Right forelimb (tissue), 1 donor: ENCODE measurements at regions not wholly inside any gene's neighbourhood (a gene's known extent, or its start where the extent isn't known, plus 50 kb on each side); places are given as distances from the start of the nearest gene placed in this dataset.
"Not testable (repeated sequence)": the region's sequence is repeated elsewhere in the genome, so short reads cannot be mapped to it uniquely, and the experiment has no call there.

Experiments used
- DNase-seq: peaks from one replicate; pipeline ENCODE4 v3.0.0-alpha.2; 2018

DNA sequence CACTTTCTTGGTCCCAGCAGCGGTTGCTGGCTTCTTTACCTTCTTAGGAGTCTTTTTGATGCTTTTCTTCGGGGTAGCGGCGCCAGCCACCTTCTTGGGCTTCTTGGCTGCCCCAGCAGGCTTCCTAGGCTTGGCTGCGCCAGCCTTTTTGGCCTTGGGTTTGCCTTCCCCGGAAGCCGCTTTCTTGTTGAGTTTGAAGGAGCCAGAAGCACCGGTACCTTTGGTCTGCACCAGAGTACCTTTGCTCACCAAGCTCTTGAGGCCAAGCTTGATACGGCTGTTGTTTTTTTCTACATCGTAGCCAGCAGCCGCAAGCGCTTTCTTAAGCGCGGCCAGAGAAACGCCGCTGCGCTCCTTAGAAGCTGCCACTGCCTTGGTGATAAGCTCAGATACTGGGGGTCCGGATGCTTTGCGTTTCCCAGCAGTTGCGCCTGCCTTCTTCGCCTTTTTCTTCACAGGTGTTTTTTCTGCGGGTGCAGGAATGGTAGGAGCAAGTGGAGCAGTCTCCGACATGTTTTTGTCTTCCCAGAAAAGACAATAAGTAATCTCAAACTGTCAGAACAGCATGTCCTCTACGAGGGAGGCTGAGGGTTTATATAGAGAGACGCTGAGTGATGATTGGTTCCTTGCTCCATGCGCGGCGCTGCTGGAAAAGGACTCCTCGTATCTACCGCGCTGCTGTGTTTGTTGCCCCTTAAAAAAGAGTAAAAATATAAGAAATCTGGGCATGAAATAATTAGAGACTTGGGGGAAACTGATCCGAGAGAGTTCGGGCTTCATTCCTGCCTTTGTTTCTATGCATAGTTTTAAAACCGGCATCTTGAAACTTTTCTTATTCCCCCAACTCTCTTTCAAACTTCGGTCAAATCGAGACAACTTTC, 130.3 kb upstream of the BTN3A2 start:
- DNase-seq, result peak; percentile 88

DNA sequence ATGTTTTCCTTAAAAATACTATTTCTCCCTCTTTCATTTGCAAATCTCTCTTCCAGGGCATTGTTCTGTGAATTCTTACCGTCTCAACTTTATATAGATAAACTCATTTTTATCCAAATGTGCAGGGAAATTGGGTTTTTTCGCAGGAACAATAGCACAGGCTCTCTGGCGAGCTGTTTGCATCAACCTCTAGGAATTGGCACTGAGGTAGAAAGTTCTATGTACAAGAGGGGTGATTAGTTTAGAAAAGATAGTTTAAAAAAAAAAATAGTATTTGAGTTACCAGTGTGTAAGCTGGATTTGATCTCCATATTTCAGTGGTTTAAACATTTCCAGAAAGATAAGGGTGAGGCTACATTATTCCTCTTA, 129.7 kb upstream of the BTN3A2 start:
- no peak for DNase-seq

DNA sequence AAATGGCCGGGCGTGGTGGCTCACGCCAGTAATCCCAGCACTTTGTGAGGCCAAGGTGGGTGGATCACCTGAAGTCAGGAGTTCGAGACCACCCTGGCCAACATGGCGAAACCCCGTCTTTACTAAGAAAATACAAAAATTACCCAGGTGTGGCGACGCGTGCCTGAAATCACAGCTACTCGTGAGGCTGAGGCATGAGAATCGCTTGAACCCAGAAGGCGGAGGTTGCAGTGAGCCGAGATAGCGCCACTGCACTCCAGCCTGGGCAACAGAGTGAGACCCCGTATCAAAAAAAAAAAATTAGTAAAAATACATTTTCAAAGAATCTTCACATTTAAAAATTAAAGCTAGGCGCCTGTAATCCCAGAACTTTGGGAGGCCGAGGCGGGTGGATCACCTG, 125.6 kb upstream of the BTN3A2 start:
- DNase-seq, result not testable (repeated sequence)

DNA sequence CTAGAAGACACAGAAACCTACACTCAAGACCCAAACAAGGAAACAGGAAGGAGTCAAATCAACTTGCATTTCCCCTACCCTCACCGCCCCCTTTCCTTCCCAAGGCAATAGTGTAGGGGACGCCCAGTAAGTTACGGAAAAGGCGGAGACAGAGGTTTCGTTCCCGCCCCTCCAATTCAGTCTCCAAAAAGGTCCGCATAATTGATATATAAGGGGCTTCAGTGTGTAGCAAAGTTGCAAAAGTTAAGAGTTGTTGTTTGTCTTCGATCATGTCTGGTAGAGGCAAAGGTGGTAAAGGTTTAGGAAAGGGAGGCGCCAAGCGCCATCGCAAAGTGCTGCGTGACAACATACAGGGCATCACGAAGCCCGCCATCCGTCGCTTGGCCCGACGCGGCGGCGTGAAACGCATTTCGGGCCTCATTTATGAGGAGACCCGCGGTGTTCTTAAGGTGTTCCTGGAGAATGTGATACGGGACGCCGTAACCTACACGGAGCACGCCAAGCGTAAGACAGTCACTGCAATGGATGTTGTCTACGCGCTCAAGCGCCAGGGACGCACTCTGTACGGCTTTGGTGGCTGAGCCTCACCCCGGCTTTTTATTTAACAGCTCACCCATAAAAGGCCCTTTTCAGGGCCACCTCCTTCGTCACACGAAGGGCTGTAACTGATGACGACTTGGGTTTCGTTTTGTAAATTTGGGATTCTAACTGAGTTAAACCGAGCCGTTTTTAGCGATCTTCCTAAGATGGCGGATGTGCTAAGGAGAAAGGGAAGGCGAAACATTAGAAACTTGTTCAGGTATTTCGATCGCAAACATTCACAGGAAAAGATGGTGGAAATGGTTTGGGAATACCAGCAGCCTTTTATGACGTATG, 124.6 kb upstream of the BTN3A2 start:
- peak; percentile 89 for DNase-seq

DNA sequence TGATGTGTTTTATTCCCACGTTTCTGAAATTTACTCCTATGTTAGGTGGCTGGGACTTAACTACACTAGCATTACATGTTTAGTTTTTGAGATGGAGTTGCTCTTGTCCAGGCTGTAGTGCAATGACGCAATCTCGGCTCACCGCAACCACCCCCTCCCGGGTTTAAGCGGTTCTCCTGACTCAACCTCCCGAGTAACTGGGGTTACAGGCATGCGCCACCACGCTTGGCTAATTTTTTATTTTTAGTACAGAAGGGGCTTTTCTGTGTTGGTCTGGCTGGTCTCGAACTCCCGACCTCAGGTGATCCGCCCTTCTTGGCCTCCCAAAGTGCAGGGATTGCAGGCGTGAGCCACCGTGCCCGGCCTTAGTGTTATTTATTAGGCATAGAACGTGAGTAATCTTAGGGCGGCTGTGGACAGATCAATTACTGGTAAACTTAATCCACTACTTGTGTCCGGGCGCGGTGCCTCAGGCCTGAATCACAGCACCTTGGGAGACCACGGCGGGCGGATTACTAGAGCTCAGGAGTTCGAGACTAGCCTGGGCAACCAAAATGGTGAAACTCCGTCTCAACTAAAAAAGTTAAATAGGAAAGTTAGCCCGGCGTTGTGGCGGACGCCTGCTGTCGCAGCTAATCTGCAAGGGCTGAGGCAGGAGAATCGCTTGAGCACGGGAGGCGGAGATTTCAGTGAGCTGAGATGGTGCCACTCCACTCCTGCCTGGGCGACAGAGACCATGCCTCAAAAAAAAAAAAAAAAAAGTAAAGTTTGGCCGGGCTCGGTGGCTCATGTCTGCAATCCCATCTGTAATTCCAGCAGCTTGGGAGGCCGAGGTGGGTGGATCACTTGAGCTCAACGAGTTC, 123.7 kb upstream of the BTN3A2 start:
- peak; percentile 65 for DNase-seq

DNA sequence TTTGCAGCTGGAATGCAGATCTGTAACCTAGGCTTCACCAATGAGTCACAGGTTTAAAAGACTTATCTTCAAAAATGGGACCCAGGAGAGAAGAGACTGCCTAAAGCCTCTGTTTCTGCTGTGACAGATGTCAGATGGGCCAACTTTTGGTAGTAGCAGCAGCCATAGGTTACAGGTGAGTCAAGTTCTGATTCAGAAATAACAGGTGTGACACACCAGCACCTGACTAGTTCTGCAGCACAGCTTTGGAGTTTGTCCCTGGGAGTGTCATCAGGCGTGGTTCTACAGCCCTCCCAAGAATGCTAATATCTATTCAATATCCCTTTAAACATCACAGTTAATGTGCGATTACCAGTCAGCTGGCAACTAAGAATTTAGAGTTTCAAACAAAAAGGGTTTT, 121.9 kb upstream of the BTN3A2 start:
- no peak for DNase-seq

DNA sequence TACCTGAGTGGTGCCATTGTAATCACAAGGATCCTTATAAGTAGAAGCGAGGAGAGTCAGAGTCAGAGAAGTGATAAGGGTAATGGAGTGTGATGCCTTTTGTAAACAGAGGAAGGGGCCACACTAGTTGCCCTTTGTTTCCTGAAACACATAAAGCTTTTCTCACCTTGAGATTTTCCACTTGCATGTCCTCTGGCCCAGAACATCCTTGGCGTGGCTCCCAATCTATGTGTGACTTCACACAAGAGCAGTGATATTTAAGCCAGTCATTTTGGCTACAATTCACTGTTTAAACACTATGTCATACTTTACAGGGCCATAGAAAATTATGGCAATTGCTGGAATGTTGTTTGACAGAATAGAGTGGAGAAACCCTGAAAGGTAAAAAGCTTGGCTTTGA, 121.2 kb upstream of the BTN3A2 start:
- no peak for DNase-seq

DNA sequence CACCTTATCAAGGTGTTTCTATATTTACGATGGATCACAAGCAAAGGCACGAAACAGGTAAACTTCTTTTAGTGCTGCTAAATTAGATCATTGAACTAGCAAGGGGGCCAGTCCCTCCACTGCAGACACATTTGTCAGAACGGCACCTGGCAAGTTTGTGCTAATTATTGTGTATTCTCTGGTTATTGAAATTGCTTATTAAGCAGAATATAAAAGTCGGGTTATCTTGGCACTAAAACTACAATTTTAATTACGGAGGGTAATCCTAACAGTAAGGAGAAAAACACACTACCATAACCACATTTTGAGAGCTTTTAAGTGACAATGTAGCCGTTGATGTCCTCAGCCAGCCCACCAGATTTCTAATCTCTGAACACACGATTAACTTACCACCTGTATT, 118.9 kb upstream of the BTN3A2 start:
- DNase-seq, result no peak

DNA sequence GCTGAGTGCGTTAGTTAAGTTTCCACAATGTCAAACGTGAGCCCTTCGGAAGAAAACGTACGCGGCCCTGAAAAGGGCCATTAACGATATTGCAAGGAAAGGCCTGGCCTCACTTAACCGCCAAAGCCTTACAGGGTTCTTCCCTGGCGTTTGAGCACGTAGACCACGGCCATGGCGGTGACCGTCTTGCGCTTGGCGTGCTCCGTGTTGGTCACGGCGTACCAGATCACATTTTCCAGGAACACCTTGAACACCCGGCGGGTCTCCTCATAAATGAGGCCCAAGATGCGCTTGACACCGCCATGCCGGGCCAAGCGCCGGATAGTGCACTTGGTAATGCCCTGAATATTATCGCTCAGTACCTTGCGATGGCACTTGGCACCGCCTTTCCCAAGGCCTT, 118.4 kb upstream of the BTN3A2 start:
- DNase-seq, result no peak

DNA sequence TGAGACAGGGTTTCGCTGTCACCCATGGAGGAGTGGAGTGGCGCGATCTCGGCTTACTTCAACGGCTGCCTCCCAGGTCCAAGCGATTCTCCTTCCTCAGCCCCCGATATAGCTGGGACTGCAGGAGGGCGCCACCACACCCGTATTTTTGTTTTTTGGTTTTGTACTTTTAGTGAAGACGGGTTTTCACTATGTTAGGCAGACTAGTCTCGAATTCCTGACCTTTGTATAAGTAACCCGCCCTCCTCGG, 115.4 kb upstream of the BTN3A2 start:
- peak; percentile 83 for DNase-seq

DNA sequence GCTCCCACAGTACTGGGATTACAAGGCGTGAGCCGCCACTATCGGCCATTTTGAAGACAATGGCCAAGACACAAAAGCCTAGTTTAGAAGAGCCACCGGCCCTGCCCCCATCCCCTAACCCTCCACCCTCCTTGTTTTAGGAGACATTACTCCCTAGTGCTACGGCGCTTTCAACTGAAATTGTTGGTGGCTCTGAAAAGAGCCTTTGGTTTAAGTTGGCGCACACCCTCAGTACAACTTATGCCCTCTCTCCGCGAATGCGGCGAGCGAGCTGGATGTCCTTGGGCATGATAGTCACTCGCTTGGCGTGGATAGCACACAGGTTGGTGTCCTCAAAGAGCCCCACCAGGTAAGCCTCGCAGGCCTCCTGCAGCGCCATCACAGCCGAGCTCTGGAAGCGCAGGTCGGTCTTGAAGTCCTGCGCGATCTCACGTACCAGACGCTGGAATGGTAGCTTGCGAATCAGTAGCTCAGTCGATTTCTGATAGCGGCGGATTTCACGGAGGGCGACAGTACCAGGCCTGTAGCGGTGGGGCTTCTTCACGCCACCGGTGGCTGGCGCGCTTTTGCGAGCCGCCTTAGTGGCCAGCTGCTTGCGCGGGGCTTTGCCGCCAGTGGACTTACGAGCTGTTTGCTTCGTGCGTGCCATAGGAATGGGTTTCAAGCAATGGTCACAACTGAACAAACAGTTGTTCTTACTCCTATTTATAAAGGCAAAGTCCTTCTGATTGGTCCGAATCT, 114.9 kb upstream of the BTN3A2 start:
- DNase-seq, result peak; percentile 81

DNA sequence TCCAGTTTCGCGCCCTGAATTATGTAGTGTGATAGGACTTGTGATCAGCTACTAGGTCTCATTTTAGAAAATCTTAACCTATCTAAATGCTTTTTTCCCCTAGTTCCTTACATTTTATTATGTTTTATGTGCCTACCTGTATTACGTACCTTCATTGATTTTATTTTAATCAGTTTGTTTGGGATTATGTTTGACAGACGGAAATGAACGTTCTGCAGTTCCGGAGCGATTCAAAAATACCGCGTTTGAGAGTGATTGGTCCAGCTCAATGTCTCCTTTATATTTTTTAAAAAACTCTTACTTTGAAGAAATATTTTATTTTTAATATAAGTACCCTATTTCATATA, 114.3 kb upstream of the BTN3A2 start:
- no peak for DNase-seq

DNA sequence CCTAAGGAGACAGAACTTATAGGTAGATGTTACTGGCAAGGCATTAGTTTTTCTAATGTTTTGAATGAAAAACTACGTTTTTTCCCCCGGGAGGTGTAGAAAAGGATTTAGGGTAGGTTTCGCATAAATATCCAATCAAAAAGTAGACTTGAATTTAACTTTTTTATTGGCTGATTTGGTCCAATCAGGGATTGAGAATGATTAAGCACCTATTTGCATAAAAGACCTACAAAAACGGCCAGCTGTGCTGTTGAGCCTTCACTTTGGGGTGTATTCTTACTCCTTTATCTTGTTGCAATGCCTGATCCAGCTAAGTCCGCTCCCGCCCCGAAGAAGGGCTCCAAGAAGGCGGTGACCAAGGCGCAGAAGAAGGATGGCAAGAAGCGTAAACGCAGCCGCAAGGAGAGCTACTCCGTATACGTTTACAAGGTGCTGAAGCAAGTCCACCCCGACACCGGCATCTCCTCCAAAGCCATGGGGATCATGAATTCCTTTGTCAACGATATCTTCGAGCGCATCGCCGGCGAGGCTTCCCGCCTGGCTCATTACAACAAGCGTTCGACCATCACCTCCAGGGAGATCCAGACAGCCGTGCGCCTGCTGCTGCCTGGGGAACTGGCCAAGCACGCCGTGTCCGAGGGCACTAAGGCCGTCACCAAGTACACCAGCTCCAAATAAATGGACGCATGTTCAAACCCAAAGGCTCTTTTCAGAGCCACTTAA, 113.5 kb upstream of the BTN3A2 start:
- DNase-seq, result peak; percentile 87

DNA sequence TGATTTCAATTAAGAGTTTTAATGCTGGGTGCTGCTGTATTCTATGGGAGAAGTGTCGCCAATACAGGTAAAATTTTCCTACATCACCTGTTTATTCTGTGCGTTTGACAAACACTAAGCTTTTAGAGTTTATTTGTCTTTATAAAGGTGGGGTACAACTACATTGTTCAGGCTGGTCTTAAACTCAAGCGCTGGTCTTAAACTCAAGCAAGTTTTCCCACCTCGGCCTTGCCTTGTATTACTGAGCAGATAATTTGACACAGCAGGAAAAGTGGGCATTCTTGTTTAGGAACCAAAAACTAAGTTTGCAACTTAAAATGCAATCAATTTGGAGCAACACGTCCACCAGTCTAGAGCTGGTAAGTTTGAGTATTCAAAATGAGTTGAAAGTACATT, 112.9 kb upstream of the BTN3A2 start:
- DNase-seq, result no peak

DNA sequence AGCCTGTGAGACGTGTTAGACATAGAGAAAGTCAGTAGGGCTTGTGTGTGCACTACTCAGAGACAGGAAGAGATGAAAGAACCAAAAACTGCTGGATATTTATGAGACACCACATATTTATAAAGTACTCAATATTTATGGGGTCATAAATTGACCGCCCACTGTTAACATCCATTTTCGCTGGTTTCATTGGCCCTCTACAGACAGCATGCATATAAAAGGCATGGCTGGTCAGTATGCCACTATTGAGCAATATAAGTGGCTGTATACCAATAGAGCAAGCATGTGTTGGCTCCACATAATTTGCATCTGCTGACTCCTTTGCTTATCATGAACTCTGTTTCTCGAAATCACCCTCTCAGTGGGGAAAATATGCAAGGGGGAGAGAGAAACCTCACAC, 110.3 kb upstream of the BTN3A2 start:
- DNase-seq, result no peak

DNA sequence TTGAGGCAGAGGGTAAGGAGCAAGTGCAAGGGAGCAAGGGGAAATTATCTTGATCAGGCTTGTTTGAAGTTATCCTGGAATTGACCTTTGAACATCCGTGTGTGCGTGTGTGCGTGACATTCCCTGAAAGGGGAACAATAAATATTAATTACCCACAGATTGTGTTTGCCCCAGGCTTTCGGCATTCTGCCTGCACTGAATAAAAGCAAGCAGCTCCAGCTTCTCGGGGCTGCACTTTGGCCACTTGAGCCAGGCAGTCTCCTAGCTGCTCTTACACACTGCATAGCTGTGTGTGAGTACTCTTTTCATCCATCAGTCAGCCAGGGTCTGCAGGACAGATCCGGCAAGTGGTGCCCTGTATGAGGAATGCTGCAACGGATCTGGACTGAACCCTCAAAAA, 107.7 kb upstream of the BTN3A2 start:
- DNase-seq, result no peak

DNA sequence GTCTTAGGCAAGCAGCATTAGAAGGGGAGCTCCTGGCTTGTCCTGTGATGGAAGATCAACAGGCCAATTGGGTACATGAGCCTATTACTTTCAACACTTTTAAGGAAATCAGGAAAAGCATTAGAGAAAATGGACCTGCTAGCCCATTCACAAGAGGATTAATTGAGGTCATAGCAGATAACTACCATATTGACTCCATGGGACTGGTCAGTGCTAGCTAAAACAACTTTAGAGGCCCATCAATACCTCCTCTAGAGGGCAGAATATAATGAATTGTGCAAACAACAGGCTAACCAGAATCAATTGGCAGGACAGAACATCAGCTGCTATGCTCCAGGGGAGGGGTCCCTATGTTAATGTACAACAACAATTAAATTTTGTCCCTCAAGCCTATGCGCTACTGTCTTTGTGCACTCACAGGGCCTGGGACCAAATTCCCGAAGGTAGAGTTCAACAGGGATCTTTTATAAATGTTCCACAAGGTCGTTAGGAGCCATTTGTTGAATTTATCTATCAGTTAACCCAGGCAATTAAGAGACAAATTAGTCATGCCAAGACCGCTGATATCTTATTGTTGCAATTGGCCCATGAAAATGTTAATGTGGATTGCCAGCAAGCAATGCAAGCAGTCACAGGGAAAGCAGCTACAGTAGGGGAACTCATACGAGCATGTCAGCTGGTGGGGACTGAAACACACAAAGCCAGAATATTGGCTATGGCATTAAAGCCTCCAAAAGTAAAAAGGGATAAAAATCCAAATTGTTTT, 106.6 kb upstream of the BTN3A2 start:
- no peak for DNase-seq

DNA sequence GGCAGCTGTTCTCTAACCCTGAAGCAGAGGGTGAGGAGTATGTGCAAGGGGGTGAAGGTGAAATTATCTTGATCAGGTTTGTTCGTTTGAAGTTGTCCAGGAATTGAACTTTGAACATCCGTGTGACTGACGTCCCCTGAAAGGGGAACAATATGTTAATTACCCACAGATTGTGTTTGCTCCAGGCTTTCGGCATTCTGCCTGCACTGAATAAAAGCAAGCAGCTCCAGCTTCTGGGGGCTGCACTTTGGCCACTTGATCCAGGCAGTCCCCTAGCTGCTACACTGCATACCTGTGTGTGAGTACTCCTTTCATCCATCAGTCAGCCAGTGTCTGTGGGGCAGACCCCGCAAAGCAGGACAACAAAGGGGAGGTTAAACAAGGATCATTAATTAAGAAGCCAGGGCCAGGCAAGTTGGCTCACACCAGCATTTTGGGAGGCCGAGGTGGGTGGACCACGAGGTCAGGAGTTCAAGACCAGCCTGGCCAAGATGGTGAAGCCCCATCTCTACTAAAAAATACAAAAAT, 104.8 kb upstream of the BTN3A2 start:
- no peak for DNase-seq

DNA sequence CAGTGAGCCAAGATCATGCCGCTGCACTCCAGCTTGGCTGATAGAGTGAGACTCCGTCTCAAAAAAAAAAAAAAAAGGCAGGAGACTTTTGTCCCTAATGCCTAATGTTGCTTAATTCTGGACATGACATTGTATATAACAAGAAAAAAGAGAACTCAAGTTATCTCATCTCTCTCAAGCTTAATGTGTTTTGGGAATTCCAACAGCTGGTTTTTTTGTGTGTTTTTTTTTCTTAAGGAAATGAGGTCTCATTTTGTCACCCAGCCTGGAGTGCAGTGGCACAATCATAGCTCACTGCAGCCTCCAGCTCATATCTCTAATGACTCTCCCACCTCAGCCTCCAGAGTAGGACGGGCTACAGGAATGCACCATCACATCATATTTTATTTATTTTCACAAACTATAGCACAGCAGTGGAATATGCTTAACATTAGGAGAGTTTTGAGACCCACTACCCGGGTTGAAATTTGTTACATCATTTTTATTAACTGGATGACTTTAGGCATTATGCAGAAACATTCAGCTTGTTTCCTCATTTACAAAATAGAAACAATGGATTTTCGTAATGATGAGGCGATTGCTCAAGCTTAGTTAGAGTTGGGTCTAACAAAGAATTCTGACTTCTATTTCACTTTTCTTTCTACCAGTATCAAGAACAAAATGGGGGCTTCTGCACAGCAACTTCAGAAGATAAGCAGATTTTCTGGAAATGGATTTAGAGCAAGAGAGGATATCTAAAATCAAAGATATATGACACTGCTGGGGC, 104.1 kb upstream of the BTN3A2 start:
- no peak for DNase-seq

DNA sequence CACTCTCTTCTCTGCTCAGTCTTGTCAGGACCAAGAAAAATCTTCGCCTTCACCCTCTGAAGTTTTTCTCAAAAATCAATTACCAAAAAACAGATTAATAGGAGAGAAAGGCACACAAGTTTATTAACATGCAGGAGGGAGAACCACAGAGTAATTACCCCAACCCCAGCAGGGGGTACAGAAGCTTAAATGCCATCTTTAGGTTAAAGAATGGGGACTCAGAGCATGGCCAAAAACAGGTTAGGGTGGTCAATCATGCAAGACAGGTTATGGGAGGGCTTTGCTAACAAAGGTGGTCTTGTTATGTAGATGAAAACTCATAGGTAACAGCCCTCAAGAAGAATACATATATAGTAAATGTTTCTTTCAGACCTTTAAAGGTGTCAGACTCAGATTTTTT, 100.5 kb upstream of the BTN3A2 start:
- DNase-seq, result no peak
